Urinary bladder (tissue), 3 donors: ENCODE measurements at regions not wholly inside any gene's neighbourhood (a gene's known extent, or its start where the extent isn't known, plus 50 kb on each side); places are given as distances from the start of the nearest gene placed in this dataset.
"Not testable (repeated sequence)": the region's sequence is repeated elsewhere in the genome, so short reads cannot be mapped to it uniquely, and the experiment has no call there.

Experiments used
- DNase-seq: peaks from one replicate; pipeline ENCODE4 v3.0.0-alpha.2; 2015; ENCODE audit errors: extremely low spot score
- H3K27ac ChIP-seq: one replicate; pipeline ENCODE4 v1.5.1; 2013; ENCODE audit warnings: low read depth, mild to moderate bottlenecking, moderate library complexity
- H3K36me3 ChIP-seq: one replicate; pipeline ENCODE4 v1.6.1; 2013; ENCODE audit warnings: mild to moderate bottlenecking, moderate library complexity; ENCODE audit not compliant: insufficient read depth
- H3K4me1 ChIP-seq: one replicate; pipeline ENCODE4 v1.6.1; 2013; ENCODE audit warnings: mild to moderate bottlenecking, moderate library complexity; ENCODE audit not compliant: insufficient read depth
- H3K4me3 ChIP-seq: one replicate; pipeline ENCODE4 v1.5.1; 2013; ENCODE audit warnings: low read depth, low read length
- WGBS: extraction: QIAGEN DNeasy Blood & Tissue Kit; methylation state at CpG from one replicate; pipeline ENCODE4 v1.1.7; 2013; 5-methylcytosine and 5-hydroxymethylcytosine counted together
- donor health status: healthy with polysubstance abuse.
- donor health status: healthy.

DNA sequence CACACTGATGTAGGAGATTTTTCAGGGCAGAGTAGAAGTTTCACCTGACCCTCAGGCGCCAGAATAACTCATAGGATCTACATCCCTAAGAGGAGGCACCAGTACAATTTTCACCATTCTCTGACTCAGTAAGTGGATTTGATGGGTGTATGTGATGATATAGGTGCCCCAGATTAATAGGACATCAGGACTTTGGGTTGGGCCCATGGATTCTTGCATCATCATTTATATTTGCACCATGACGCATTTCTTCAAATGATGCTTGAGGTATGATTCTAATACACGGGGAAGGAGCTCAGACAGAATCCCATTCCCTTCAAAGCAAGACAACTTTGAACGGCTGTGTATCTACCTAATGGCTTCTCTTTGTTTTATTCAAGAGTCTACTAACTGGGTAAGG lies 173.2 kb downstream of the TMEM114 start:
- Histone ChIP-seq H3K4me1 (no peaks in the 10 kb centered on the region), H3K4me3 (no peak overlapping the region), H3K36me3 (no peaks in the 10 kb centered on the region), H3K27ac (no peak overlapping the region)
- WGBS = 82% methylated on average over 4 of the region's 4 CpGs
- no peak for DNase-seq

DNA sequence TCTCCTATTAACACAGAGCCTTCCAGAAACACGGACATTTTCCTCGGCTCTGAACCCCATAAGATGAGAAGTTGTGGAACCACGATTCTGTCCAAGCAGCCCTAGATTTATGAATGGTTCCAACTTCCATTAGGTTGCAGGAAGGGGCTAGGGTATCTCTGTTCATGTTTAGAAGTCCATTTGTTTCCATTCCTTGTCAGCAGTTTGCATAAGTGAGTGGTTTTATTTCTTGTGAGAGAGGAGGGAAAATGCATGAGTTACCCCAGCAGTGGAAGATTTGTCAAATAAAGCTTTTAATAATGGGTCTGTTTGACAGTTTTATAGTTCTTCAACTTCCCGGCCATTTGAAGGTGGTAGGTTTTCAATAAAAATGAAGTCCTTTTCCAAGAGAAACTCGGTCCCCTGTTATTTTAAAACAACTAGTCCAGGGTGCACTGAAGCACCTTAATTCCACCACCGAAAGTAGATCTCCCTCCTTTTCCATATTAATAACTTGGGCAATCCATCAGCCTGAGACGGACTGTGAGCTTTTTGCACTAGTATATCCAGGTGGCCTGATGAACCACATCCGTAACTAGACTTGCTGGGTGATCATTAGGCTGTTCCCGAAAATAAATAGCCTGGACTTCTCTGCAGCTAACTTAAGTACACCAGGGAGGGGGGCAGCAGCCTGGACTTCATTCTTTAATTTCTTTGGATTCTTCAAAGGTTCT lies 181.3 kb downstream of the TMEM114 start:
- 39% methylated on average over 9 of the region's 9 CpGs for WGBS
- no peaks in the 10 kb centered on the region for H3K4me1 ChIP-seq
- H3K36me3 ChIP-seq = no peaks in the 10 kb centered on the region
- no peak overlapping the region for H3K27ac ChIP-seq
- DNase-seq = no peak
- no peak overlapping the region for H3K4me3 ChIP-seq

DNA sequence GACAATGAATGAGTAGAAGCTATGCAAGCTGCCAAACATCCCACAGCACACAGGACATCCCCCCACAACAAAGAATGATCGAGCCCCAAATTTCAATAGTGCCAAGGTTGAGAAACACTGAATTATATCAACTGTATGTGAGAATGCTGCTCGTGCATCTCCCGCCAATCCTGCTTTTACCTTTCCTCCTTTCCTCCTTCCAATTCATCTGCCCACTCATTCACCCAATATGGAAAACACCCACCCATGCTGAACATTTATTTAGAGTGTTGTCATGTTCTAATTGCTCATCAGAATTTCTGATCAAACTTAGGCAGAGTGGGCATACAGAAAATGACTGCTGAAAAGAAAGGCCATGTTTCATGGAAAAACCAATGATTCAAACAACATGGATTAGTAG lies 183.0 kb downstream of the TMEM114 start:
- H3K4me1 ChIP-seq = no peaks in the 10 kb centered on the region
- no peak overlapping the region for H3K4me3 ChIP-seq
- DNase-seq = no peak
- WGBS = 81% methylated on average over 3 of the region's 3 CpGs
- H3K36me3 ChIP-seq = no peaks in the 10 kb centered on the region
- no peak overlapping the region for H3K27ac ChIP-seq

DNA sequence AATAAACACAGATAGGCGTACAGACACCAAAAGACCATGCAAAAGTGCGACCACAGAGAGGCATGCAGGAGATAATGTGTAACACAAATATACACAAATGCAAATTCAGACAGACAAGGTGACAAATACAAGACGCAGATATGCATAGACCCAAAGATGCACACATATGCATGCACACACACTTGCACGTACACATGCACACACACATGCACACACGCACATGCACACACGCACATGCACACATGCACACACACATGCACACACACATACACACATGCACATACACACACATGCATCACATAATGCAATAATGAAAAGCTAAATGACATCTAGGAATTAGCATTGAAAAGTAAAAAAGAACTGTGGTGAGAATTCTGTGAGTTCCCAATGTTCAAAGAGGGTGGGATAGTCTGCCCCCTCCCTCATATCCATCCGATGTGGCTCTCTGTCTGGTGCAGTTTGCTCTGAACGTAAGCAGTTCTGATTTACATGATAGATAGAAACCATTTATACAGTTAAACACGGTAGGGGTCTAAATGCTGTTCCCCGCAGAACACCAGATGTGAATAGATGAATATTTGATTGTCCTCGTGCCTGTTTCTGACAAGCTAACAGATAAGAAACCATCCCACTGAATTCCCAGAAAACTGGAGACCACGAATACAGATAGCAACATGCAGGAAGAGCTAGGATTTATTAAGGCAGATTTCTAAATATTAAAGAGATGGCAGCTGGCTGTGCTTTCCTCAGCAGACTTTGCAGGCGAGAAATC lies 186.1 kb downstream of the TMEM114 start:
- Histone ChIP-seq H3K27ac (no peak overlapping the region), H3K4me3 (no peak overlapping the region), H3K36me3 (no peaks in the 10 kb centered on the region), H3K4me1 (no peaks in the 10 kb centered on the region)
- 53% methylated on average over 13 of the region's 13 CpGs for WGBS
- DNase-seq = no peak

DNA sequence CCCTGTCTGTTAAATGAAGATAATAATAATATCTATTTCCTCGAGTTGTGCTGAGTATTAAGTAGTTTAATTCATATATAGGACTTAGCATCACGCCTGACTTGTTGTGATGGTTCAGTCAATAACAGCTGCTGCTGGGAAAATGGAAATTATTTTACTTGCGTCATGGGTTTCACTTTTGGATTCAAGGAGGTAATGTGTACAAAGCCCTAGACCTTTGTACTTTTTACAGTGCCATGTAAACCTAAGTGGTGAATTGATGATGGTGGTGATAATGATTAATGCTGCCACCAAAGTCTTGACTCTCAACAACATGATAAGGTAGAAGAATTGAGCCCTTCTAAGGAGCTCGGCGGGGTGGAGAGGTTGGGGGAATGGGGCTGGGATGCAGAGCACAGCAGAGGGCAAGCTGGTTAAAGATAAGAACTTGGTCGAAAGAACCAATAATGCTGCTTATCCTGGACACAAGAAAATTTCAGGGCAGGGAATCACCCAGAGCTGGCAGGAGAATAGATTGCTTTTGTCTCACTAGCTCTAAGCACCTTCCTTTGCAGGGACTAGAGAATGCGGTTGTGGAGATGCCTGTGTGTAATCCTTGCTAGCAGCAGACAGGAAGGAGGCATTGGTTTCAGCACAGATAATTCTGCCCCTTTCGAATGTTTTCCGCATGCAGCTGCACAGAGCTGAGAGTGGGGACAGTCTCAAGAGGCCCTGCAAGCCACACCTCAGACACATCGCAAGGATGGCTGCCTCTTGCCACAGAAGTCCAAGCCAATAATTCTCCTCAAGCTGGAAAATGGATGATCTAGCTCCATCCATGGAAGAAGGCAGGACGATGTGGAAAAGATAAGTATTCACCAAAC lies 187.1 kb downstream of the TMEM114 start:
- Histone ChIP-seq H3K4me1 (no peaks in the 10 kb centered on the region), H3K4me3 (no peak overlapping the region), H3K27ac (no peak overlapping the region), H3K36me3 (no peaks in the 10 kb centered on the region)
- no peak for DNase-seq
- WGBS = 61% methylated on average over 11 of the region's 11 CpGs

DNA sequence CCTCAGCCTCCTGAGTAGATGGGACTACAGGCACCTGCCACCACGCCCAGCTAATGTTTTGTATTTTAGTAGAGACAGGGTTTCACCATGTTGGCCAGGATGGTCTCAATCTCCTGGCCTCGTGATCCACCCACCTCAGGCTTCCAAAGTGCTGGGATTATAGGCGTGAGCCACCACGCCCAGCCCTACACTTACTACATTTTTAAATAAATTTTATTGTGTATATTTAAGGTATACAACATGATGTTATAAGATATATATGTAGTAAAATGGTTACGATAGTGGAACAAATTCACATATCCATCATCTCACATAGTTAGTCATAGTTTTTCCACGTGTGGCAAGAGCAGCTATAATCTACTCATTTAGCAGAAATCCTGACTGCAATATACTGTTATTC lies 189.6 kb downstream of the TMEM114 start:
- WGBS = 74% methylated on average over 6 of the region's 6 CpGs
- not testable (repeated sequence) for H3K27ac ChIP-seq, DNase-seq, H3K36me3 ChIP-seq, H3K4me3 ChIP-seq, H3K4me1 ChIP-seq

DNA sequence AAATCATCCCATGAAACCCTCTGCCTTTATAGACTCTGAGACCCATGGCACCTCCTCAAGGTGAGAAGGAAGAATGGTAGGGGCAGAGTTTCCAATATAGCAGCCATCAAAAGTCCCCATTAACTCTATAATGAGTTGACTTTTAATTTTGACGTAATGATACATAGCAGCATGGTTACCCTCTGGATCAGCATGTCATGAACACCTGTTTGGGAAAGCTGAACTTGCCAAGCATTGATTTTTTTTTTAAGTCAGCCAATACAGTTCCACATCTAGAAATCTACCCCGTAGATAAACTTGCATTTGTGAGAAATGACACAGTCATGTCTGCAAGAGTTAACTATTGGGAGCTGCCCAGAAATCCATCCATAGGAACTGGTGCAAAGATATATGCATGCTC lies 191.8 kb downstream of the TMEM114 start:
- no peak overlapping the region for H3K4me3 ChIP-seq
- DNase-seq = no peak
- H3K4me1 ChIP-seq = no peaks in the 10 kb centered on the region
- 72% methylated on average over 2 of the region's 2 CpGs for WGBS
- no peaks in the 10 kb centered on the region for H3K36me3 ChIP-seq
- no peak overlapping the region for H3K27ac ChIP-seq

DNA sequence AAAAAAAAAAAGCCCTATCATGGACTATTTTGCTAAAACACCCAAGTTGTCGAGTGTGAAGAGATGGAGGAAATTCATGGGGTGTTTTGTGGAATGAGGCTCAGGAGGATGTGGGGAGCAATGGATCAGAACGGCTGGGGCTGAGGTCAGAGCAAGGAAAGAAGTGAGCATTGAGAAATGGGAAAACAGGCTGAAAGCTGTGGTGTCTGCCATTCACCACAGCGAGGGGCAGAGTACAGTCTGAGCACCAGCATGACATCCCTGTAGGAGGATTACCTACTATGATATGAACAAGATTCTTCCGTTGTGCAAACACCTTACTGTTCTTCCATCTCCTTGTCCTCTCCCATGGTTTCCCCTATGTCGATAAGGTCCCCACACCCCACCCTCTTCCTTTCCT lies 193.1 kb downstream of the TMEM114 start:
- no peak for DNase-seq
- no peaks in the 10 kb centered on the region for H3K36me3 ChIP-seq
- H3K27ac ChIP-seq = no peak overlapping the region
- 71% methylated on average over 5 of the region's 5 CpGs for WGBS
- no peaks in the 10 kb centered on the region for H3K4me1 ChIP-seq
- no peak overlapping the region for H3K4me3 ChIP-seq

DNA sequence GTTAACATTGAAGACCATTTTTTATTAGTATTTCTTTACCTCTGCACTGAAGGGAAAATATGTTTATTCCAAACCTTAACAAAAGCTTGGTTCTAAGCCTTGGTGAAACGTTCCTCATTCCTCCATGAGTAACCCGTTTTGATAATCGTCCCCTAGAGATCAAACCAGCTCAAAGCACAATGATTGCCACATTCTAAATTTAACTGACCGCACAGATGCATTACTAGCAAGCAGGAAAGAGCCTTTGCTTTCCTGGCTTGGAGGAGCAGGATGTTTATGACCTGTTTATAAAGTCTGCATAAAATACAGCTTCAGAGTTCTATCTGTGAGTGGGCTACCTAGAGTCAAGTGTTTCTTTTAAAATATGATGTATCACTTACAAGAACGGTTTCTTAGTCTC lies 193.8 kb downstream of the TMEM114 start:
- DNase-seq = no peak
- Histone ChIP-seq H3K4me3 (no peak overlapping the region), H3K4me1 (no peaks in the 10 kb centered on the region), H3K36me3 (no peaks in the 10 kb centered on the region), H3K27ac (no peak overlapping the region)
- whole genome bisulfite sequencing = 41% methylated on average over 5 of the region's 5 CpGs

DNA sequence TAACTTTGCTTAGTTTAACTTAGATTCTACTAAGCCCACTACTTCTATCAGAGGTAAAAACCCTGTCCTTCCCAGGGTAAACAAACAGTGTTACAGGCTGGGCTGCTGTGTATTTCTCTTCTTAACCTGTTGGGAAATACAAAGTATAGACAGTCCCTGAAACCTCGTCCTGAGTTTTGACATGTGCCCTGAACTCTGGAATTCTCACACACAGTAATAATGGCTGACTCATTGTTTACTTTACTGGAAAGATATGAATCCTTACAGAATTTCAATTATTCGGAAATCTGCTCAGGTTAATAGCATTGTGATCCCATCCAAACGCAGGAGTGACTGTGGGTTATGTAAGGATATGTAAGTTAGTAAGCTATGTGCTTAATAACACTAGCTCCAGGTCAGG lies 199.1 kb downstream of the TMEM114 start:
- WGBS = 37% methylated on average over 3 of the region's 3 CpGs
- Histone ChIP-seq H3K36me3 (no peaks in the 10 kb centered on the region), H3K27ac (no peak overlapping the region), H3K4me1 (no peaks in the 10 kb centered on the region), H3K4me3 (no peak overlapping the region)
- no peak for DNase-seq

DNA sequence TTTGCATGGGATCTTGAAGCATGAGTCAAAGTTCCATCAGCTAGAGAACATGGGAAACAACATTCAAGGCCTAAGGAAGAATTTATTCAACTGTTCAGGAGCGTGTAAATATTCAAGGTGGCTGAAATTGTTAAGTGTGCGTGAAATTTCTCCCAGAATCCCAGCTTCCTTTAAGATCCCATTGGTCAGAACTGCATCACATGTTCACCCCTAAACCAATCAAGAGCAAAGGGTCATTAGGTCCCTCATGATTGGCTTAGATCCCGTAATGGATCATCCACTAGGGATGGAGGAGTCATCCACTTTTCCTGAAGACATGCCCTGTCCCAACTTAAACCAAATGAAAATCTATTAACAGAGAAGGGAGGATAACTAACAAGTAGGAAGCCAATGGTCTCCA lies 201.6 kb downstream of the TMEM114 start:
- 87% methylated on average over 3 of the region's 3 CpGs for WGBS
- Histone ChIP-seq H3K4me3 (no peak overlapping the region), H3K27ac (no peak overlapping the region), H3K36me3 (no peaks in the 10 kb centered on the region), H3K4me1 (no peaks in the 10 kb centered on the region)
- no peak for DNase-seq

DNA sequence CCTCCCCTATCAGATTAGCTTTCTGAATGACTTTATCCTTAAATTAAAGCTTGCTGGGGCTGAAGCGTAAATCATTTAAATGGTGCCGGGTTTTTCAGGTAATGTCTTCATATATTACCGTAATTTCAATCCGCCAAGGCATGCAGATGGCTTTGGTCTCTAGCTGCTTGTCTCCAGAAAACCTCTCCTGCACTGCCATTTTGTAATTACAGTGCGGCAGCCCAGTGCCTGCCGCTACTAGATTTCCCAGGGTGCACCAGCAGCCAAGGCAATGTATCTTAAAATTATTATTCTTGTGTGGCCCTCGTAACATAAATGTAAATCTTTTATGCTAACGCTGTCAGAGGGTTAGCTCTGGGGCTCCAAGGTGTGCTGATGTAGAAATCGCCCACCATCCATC lies 208.5 kb downstream of the TMEM114 start:
- 89% methylated on average over 9 of the region's 9 CpGs for whole genome bisulfite sequencing
- no peak for DNase-seq
- H3K4me3 ChIP-seq = no peak overlapping the region
- no peak overlapping the region for H3K27ac ChIP-seq
- no peaks in the 10 kb centered on the region for H3K4me1 ChIP-seq
- H3K36me3 ChIP-seq = no peaks in the 10 kb centered on the region

DNA sequence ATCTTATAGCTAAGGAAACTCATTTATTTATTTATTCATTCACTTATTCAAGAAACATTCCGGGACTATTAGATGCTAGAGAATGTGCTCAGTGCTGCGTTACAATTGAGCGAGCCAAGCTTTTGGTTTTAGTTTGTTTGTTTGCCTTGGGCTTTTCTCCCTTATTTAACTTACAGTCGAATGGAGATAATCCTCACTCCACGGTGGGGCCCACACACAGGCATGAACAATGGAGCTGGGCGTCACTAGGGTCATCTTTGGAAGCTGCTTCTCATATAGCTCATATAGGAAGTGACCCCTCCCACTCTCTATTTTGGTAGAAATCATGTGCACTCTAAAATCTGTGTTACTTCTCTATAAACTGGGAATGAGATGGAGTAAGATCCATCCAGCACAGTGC lies 210.0 kb downstream of the TMEM114 start:
- DNase-seq = no peak
- 62% methylated on average over 6 of the region's 6 CpGs for WGBS
- Histone ChIP-seq H3K4me3 (no peak overlapping the region), H3K36me3 (no peaks in the 10 kb centered on the region), H3K27ac (no peak overlapping the region), H3K4me1 (no peaks in the 10 kb centered on the region)

DNA sequence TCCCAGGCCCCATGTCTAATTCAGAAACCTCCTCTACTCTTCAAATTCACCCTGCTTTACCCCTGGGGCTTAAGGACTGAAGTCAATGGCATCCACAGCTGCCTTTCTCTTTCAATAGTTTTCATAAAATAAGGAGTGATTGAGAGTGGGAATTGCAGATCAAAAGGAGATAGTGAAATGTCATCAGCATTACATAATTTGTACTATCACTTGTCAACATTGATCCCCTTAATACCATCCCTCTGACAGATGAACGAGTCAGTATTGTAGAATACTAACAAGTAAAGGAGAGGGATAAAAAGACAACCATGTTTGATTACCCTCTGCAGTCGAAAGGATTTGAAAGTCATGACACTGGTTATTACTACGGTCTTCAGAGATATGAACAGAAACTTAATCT lies 212.4 kb downstream of the TMEM114 start:
- Histone ChIP-seq H3K36me3 (no peaks in the 10 kb centered on the region), H3K27ac (no peak overlapping the region), H3K4me3 (no peak overlapping the region), H3K4me1 (no peaks in the 10 kb centered on the region)
- WGBS = 30% methylated on average over 3 of the region's 3 CpGs
- DNase-seq = no peak
